SW480 (cell line): ENCODE measurements at regions not wholly inside any gene's neighbourhood (a gene's known extent, or its start where the extent isn't known, plus 50 kb on each side); places are given as distances from the start of the nearest gene placed in this dataset.
A peak's percentile ranks its signal among the peaks of the same experiment; 100 is the strongest.
"Not testable (repeated sequence)": the region's sequence is repeated elsewhere in the genome, so short reads cannot be mapped to it uniquely, and the experiment has no call there.

Source experiments
- DNase-seq: peaks from one replicate; pipeline ENCODE4 v3.0.0-alpha.2; 2016; ENCODE audit warnings: low spot score

DNA sequence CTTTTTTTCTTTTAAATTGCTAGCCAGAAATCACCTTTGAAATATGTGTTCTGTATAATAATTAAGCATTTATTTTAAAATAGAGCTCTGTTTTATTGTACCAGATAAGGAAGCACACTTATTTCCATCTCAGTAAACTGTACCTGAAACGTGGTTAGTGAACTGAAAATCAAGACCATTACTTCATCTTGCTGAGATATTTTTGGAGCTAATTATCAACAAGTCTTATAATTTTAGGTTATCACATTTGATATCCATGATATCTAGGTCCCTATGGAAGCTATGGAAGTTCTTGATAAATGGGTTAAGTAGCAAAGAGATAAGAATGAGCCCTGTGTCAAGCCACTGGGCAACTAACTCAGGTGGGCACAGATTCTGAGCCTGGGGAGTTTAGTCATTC lies 187.2 kb downstream of the NFKBIZ start:
- DNase-seq: no peak

DNA sequence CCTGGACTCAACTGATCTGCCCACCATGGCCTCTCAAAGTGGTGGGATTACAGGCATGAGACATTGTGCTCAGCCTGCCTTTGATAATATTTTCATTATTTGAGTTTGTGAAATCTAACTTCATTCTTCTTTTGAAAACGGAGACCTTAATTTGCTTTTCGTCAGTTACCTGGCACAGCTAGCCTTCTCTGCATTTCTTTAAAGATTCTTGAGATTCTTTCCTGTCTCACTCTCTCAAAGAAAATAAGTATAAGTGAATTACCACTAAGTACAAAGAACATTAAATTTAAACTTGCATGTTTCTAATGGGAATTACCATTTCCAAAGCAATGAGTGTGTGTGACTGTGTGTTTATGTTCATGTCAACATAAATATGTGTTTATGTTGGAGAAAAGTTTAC lies 187.9 kb downstream of the NFKBIZ start:
- DNase-seq: no peak

DNA sequence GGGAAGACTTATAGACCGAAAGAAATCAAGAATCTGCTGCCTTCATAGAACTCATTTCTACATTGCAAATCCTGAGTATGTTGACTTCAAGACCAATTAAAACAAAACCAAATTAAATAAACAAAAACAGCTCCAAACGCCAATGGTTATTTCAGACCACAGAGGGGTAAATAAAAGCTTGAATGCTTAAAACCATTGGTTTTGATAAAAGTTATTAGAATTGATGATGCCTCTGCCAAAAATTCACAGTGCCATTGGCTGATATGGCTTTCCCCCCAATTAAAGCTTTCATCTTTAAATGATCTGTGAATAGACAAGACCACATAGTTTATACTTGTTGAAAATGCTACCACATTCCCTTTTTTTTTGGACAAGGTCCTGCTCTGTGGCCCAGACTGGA lies 188.5 kb downstream of the NFKBIZ start:
- DNase-seq: no peak

DNA sequence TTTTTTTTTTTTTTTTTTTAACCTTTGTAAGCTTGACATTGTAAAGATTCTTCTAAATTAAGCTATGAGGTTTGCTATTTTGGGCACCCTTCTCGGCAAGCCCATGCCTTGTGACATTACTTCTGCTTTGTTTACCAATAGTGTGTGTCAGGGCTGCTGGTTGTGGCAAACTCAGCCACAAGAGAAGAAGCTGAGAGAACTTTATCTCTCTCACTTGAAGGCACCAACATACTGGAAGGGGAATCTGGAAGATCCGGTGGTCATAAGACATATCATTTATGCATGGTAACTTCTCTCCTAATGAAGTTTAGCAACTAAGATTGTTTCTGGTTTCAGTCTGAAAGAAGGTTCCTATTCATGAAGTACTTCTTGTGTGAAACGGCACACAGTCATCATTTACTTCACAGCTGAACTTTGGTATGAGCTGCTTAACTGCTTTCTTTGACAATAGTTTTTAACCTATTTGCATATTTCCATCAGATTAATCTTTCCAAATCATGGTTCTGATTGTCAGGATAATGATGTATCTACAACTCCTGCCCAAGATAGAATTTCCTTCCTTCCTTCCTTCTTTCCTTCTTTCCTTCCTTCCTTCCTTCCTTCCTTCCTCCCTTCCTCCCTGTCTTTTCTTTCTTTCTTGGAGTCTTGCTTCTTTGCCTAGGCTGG lies 189.3 kb downstream of the NFKBIZ start:
- no peak for DNase-seq

DNA sequence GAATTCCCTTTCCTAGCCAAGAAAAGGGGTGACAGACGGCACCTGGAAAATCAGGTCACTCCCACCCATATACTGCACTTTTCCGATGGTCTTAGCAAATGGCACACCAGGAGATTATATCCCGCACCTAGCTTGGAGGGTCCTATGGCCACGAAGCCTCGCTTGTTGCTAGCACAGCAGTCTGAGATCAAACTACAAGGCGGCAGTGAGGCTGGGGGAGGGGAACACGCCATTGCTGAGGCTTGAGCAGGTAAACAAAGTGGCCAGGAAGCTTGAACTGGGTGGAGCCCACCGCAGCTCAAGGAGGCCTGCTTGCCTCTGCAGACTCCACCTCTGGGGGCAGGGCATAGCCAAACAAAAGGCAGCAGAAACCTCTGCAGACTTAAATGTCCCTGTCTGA lies 190.8 kb downstream of the NFKBIZ start:
- not testable (repeated sequence) for DNase-seq

DNA sequence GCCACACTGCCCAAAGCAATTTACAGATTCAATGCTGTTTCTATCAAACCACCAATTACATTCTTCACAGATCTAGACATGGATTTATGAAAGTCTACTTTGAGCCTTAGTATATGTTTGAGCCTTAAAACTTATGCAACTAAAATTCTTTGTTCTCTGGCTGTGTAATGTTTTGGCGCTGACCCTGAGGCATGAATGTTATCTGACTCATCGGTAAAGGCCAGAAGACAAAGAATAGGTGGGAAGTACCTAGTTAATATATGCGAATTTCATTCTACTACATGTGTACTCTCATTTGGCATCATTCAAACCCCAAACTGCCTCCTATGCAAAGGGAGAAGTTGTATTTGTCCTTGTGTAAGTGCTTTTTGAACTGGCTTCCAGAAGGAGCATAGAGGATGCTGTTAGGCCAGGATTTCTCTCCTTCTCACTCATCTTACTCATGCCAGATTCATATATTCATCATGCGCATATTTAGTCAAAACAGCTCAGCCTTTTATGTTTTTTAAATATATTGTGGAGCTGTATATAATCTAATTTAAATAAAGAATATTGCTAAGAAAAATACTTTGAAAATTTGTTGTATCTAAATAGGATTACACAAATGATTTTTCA lies 204.2 kb downstream of the NFKBIZ start:
- DNase-seq: peak; percentile 11

DNA sequence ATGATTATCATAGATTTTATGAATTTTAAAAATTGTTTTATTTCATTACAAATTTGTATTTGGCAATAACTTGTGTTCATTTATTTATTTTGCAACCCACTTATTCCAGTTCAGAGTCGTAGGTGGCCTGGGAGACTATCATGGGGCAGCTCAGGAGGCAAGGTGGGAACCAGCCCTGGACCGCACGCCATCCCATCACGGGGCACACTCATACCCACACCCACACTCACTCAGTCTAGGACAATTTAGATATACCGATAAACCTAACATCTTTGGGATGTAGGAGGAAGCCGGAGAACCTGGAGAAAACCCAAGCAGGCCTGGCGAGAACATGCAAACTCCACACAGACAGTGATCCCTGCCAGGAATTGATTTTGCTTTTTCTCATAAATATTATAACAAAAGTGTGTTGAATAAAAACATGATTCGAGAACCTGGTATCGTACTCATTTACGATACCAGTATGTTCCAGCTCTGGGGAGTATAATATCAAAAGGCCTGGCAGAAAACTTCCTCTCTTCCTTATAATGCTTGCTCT lies 205.3 kb downstream of the NFKBIZ start:
- no peak for DNase-seq

DNA sequence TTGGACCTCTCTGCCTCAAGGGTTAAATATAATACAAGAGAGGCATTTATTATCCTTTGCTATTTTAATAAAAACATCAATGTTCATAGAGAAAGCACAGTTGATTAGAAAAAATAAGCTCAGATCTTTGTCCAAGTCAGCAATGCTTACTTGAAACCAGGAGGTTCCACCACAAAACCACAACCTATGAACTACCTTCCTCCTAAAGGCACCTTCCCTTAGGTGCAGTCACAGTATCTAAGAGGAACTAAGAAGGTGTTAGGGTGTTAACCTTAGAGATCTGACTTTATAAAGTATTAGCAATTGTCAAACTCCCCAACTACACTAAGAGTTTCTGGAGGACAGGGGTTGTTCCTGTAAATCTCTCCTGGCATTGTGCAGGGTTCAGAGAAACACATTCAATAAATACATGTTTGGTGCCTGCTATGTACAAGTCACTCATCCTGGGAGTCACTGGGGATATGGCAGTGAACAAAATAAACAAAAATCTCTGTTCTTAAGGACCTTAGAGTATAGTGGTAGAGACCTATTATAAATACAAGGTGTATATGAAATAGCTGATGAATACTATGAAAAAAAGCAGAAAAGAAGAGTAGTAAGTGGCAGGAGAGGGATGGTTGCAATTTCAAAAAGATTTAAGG lies 208.6 kb downstream of the NFKBIZ start:
- DNase-seq: no peak

DNA sequence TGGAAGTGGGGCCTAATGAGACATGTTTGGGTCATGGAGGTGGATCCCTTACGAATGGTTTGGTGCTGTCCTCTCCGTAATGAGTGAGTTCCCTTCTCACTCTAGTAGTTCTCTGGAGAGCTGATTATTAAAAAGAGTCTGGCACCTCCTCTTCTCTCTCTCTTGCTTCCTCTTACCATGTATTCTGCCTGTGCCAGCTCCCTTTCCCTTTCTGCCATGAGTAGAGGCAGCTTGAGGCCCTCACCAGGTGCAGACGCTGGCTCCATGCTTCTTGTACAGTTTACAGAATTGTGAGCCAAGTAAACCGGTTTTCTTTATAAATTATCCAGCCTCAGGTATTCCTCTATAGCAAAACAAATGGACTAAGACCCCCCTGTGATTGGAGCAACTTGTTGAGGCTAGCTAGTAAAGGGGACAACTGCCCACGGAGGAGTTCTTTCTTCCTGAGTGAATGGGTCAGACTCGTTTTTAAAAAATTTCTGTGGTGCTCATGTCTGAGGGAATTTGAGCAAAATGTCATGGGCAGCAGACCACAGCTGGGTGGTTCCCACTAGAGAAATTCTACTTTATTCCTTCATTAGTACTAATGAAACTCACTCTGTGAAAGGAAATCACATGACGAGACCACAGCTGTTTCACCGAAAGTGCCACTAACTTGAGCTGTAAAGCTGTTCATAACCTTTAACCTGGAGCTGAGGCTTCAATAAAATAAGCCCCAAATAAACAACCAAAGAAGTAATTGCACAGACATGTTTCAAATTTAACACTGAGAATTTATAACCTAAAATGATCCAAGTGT lies 210.0 kb downstream of the NFKBIZ start:
- no peak for DNase-seq

DNA sequence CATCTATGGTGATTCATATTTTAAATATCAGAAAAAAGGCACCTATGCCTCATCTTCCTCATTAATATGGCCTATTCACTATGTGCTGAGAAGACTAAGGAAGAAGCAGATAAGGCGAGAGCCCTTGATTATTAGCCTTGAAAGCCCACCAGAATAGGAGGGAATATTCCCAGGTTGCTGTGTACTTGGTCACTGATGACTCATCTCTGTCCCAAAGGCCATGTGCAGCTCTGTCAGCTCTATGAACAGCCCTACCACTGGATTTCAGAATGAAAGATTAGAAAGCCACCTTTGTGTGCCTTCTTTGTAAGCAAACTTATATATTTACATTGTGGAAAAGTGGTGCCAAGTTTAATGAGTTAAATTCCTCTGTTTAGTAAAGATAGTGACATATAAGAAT lies 211.5 kb downstream of the NFKBIZ start:
- peak; percentile 13 for DNase-seq

DNA sequence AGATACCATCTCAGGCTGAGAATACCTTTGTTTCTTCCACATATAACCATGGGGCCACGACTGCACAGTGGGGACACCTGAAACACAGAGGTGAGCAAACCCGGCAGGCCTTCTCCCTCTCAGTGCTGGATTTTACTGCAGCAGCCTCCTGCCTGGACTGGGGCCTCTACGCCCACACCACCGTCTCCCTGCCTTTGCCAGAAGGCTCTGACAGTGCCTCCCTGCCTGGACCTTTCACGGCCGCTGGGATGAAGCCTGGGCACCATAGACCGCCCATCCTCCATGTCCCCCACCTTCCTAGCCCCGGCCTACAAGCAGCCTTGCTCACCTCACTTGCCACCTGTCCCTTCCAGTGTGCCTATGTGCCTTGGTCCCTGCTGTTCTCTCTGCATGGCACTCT lies 214.3 kb downstream of the NFKBIZ start:
- DNase-seq: no peak

DNA sequence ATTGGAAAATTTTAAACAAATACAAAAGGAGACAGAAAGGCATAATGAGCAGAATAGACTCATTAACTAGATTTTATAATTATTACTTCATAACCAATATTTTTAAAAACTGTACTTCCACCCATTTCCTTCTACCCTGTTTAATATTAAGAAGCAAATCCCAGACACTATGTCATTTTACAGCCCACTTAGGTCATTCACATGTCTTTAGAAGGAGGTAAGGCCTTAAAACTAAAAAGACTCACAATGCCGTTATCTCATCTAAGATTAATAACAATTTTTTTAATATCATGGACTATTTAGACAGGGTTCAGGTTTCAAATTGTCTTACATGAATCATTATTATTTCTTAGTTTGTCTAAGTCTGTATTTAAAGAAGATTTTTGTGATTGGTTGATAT lies 217.2 kb downstream of the NFKBIZ start:
- DNase-seq: no peak

DNA sequence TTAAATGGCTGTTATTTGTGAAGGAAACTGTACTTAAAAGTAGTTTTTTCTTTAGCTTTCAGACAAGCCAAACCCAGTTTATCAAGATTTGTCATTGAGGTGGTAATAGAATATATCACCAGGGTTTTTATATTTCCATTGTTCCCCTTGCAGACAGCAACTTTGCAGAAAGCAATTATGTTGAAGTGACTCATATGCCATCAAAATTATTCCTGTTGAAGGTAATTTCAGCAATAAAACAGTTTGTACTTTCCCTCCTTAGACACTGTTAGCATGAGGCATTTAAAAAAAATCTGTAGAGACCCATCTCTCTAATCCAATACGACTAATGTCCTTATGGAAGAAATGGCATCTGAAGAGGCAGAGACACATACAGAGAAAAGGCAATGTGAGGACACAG lies 219.0 kb downstream of the NFKBIZ start:
- DNase-seq: no peak

DNA sequence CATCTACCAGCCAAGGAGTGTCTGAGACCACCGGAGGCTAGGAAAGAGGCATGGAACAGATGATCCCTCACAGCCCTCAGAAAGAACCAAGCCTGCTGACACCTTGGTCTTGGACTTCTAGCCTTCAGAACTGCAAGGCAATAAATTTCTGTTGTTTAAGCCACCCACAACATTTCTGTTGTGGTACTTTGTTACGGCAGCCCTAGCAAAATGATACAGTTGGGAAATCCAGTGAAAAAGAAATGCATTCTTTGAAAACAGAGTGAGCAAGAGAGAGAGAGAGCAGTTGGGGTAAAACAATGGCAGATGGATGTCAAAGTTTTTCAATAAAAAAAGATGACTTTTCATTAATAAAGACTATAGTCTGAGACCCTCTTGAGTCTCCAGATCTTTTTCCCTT lies 219.4 kb downstream of the NFKBIZ start:
- DNase-seq: no peak

DNA sequence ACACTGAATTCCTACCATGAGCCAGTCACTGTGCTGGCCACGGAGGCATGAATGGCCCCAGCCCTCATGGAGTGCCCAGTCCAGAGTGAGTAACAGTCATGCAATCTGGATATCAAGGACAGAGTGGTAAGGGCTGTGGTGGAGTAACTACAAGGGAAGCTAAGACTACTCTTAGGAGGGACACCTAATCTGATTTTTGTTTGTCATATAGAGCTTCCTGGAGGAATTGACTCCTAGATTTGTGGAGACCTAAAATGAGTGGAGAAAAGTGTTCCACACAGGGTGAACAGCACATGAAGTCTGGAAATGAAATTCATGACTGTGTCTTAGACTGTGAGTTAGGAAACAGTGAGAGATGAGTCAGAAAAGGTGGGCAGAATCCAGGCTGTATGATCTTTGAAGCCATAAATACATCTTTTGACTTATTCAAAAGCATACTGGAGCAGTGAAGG lies 219.9 kb downstream of the NFKBIZ start:
- DNase-seq: no peak

DNA sequence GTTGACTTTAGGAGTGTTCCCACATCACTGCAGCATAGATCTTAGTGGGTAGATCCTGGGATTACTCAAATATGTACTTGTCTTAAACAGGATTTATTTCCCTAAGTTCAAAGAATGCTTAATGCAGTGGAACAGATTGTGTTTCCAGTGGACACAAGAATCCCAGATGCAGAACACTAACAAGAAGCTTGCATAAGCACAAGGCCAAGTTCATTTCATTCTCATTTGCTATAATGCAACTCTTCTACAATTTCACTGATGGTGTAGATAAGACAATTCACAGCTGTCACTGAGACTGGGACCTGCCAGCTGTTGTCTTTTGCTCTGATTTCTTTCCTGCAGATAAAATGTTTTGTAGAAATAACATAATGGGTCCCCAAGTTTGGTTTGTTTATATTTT lies 225.6 kb downstream of the NFKBIZ start:
- no peak for DNase-seq

DNA sequence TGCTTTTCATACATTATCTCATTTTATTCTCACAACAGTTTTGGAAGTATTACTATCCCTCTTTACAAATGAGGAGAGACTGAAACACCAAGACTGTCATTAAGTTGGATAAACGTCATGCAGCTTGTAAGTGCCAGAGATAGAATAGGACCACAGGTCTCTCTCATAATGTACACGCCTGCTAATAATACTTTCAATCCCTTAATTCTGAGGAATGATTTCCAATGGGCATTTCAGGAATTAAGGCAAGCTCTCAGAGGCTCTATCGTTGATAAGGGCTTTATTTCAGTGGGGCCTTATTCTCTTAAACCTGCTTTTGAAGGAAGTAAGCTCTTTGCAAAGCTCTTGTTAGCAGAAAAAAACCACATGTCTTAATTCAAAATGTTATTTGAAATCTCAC lies 229.1 kb downstream of the NFKBIZ start:
- DNase-seq: no peak

DNA sequence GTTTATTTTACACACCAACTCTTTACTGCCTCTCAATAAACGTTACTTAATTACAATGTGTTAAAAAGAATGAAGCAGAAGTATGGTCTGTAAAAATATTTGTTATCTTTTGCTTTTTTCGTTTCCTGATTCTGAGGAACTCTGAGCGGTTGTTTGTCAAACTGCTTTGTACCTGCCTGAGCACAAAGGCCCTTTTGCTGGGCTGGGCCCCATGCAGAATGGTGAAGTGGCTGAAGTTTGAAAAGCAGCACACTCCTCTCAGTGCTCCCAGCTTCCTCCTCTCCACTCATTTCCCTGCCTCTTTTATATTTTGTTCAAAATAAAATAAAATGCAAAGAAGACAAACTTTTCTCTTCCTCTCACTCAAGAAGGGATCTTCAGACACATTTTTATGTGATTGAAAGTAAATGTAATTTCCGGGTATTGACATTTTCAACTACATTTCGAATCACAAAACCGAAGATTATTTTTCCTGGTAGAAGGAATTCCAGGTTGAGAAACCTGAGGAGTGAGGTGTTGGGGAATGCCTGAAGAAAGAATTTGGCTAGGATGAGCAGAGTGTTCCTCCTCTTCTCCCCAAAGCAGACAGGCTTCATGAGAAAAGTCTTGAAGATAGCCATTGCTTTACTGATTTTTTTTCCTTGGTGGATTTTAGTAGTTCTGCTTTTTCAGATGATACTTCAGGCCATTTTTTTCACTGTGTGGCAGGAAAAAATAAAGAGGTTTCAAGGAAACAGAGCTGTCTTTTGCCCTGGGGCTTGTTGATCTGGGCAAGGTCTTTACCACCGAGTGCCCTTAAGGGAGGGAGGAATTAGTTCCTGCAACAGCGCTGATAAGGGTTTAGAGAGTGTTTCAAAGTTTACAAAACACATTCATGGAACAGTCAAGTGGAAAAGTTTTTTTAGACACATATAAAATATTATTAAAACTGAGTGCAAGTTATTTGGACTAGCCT lies 229.8 kb downstream of the NFKBIZ start:
- DNase-seq: no peak

DNA sequence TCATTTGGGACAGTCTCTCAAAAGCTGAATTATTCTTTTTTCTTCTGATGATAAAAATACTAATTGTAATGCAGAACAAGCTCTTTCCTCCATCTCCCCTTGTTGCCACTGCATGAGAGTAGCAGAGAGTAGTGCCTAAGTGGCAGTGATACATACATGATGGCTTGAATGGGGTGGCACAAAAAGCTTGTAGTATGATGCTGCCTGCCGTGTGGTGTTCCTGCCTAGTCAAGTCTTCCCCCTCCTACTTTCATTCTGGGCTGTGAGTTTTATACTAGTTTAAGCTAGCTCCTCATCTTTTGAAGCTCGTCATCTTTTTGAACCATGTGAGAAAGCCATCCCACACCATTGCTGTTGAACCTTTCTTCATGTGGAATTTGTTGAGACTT lies 230.5 kb downstream of the NFKBIZ start:
- no peak for DNase-seq

DNA sequence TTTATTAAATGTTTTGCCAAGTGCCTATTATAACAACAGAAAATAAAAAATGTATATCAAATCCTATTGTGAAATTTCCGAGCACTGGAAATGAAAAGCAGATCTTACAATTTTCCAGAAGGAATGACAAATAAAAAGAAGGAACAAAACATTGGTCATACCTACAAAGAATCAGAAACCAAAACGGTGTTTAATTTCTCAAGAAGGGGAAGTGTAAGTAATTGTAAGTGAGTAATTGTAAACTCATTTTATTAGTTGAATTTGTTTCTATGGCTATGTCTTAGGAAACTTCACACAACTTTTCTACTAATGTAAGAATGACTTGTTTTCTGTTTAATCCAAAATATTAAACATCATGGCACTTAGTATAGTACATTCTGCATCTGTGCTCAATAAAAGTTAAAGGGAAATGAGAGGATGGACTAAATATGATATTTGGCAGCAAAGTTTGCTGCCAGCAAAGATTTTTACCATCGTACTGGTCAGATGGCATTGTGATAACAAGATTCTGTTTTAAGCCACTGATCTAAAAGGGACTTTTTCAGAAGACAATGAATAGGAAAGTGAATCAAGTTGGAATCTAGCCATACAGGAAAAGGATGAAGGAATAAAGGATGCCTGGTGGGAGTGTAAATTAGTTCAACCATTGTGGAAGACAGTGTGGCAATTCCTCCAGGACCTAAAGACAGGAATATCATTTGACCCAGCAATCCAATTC lies 232.4 kb downstream of the NFKBIZ start:
- no peak for DNase-seq

DNA sequence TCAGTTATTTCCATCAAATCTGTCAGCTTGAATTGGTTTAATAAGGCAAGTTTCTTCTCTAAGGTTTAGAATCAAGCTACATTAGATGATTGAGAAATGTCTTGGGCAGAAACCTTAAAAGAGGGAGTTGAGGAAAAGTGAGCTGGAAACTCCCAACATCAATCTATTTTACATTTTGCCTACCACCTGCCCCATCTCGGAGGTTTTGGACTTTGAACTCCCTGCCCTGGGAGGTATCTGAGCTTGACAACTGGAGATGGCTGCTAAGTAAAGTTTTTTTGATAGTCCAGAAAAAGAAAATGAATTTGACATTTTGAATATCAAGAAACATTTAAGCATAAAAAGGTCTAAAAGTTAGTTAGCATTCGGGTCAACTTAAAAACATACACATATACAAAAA lies 234.2 kb downstream of the NFKBIZ start:
- DNase-seq: no peak
